SK-N-SH treated with all-trans-retinoic acid at 6 μM for 48 hours (cell line): ENCODE measurements at regions not wholly inside any gene's neighbourhood (a gene's known extent, or its start where the extent isn't known, plus 50 kb on each side); places are given as distances from the start of the nearest gene placed in this dataset.

Experiments used
- ATAC-seq: fragments of 200-7000 bp; cut with Tn5 transposase; 3 replicates; pipeline ENCODE4 v1.9.1; 2020; ENCODE audit warnings: mild to moderate bottlenecking, moderate library complexity
- BACH2 ChIP-seq: fragments of 250-450 bp; sonication (Bioruptor Pico); IDR thresholded peaks from 2 replicates; pipeline ENCODE4 v1.9.0; 2021; ENCODE audit warnings: mild to moderate bottlenecking, borderline replicate concordance
- CSDC2 ChIP-seq: fragments of 250-450 bp; sonication (Bioruptor Pico); IDR thresholded peaks from 2 replicates; pipeline ENCODE4 v1.5.0; 2020; ENCODE audit warnings: mild to moderate bottlenecking, moderate library complexity
- ESRRG ChIP-seq: fragments of 250-450 bp; sonication (Bioruptor Pico); IDR thresholded peaks from 2 replicates; pipeline ENCODE4 v1.6.1; 2021; ENCODE audit warnings: mild to moderate bottlenecking
- GLIS3 ChIP-seq: fragments of 250-450 bp; sonication (Bioruptor Pico); IDR thresholded peaks from 2 replicates; pipeline ENCODE4 v1.5.0; 2020; ENCODE audit warnings: mild to moderate bottlenecking, moderate library complexity
- ISL1 ChIP-seq: fragments of 250-450 bp; sonication (Bioruptor Pico); IDR thresholded peaks from 2 replicates; pipeline ENCODE4 v2.1.2; 2022; ENCODE audit warnings: mild to moderate bottlenecking, moderate library complexity
- OSR1 ChIP-seq: fragments of 250-450 bp; sonication (Bioruptor Pico); IDR thresholded peaks from 2 replicates; pipeline ENCODE4 v1.8.0; 2022; ENCODE audit warnings: moderate library complexity, mild to moderate bottlenecking, inconsistent platforms
- PATZ1 ChIP-seq: fragments of 250-450 bp; sonication (Bioruptor Pico); IDR thresholded peaks from 2 replicates; pipeline ENCODE4 v1.8.0; 2020; ENCODE audit warnings: mild to moderate bottlenecking, moderate library complexity, borderline replicate concordance
- POU6F1 ChIP-seq: fragments of 250-450 bp; sonication (Bioruptor Pico); IDR thresholded peaks from 2 replicates; pipeline ENCODE4 v1.8.0; 2021; ENCODE audit warnings: low read depth, mild to moderate bottlenecking, moderate library complexity, borderline replicate concordance
- PPARA ChIP-seq: fragments of 250-450 bp; sonication (Bioruptor Pico); IDR thresholded peaks from 2 replicates; pipeline ENCODE4 v1.5.0; 2020; ENCODE audit warnings: mild to moderate bottlenecking, borderline replicate concordance
- RARB ChIP-seq: fragments of 250-450 bp; sonication (Bioruptor Pico); IDR thresholded peaks from 2 replicates; pipeline ENCODE4 v1.8.0; 2021; ENCODE audit warnings: mild to moderate bottlenecking, moderate library complexity
- SNAI2 ChIP-seq: fragments of 250-450 bp; sonication (Bioruptor Pico); IDR thresholded peaks from 2 replicates; pipeline ENCODE4 v1.5.0; 2020; ENCODE audit warnings: mild to moderate bottlenecking, moderate library complexity
- TOX ChIP-seq: fragments of 250-450 bp; sonication (Bioruptor Pico); IDR thresholded peaks from 2 replicates; pipeline ENCODE4 v1.8.0; 2021; ENCODE audit warnings: mild to moderate bottlenecking, moderate library complexity, borderline replicate concordance
- ZC3H10 ChIP-seq: fragments of 250-450 bp; sonication (Bioruptor Pico); IDR thresholded peaks from 2 replicates; pipeline ENCODE4 v1.5.1; 2021; ENCODE audit warnings: mild to moderate bottlenecking, moderate library complexity
- ZFP3 ChIP-seq: fragments of 250-450 bp; sonication (Bioruptor Pico); IDR thresholded peaks from 2 replicates; pipeline ENCODE4 v1.5.0; 2020; ENCODE audit warnings: mild to moderate bottlenecking, moderate library complexity
- ZFP30 ChIP-seq: fragments of 450-650 bp; formaldehyde crosslinking; IDR thresholded peaks from 2 replicates; pipeline ENCODE4 v1.5.0; 2022; ENCODE audit warnings: mild to moderate bottlenecking, moderate library complexity
- ZNF565 ChIP-seq: fragments of 450-650 bp; formaldehyde crosslinking; conservative IDR thresholded peaks from 2 replicates; pipeline ENCODE4 v1.5.0; 2020; ENCODE audit warnings: low read depth, mild to moderate bottlenecking, moderate library complexity
- ZNF70 ChIP-seq: fragments of 450-650 bp; formaldehyde crosslinking; IDR thresholded peaks from 2 replicates; pipeline ENCODE4 v1.5.0; 2020; ENCODE audit warnings: mild to moderate bottlenecking, moderate library complexity
- ZNF8 ChIP-seq: fragments of 450-650 bp; formaldehyde crosslinking; IDR thresholded peaks from 2 replicates; pipeline ENCODE4 v1.5.0; 2020; ENCODE audit warnings: mild to moderate bottlenecking, moderate library complexity
- TF ChIP-seq, protein P1 (sequence below): fragments of 250-450 bp; sonication (Bioruptor Pico); IDR thresholded peaks from 2 replicates; pipeline ENCODE4 v1.5.1; 2021; ENCODE audit warnings: mild to moderate bottlenecking, moderate library complexity
- TF ChIP-seq, protein P2 (sequence below): fragments of 250-450 bp; sonication (Bioruptor Pico); IDR thresholded peaks from 2 replicates; pipeline ENCODE4 v1.5.0; 2020; ENCODE audit warnings: mild to moderate bottlenecking, moderate library complexity

DNA sequence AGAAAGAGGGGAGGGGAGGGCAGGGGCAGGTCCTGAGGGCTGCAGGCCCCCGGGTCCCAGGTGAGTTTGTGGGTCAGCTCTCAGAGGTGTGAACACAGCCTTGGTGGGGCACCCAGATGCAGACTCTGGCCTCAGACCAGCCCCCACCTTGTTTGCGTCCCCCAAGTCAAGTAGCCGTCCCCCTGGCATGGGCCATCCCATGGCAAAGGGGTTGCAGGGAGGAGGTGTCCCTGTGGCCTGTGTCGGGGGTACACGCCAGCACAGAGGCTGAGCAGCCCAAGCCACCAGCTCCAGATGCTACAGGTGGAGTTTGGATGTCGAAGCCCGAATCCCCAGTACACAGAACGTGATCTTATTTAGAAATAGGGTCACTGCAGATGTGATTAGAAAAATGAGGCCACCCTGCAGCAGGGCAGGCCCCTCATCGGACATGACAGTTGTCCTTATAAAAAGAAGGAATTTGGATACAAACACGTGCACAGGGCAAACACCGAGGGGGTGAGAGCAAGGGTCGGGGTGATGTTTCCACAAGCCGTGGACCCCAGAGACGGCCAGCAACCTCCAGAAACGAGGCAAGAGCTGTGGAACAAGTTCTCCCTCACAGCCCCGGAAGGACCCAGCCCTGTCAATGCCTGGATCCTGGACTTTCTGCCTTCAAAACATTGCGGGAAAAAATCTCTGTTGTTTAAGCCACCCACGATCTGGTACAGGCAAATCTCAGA lies 141.2 kb upstream of the C14orf180 start:
- ATAC-seq = no peak

GRCh38 chr14:104439625-104440024 lies 139.9 kb upstream of the C14orf180 start:
- no peak for ATAC-seq
- no peak for TF ChIP-seq GLIS3
- no peak for TF ChIP-seq ZFP30
- TF ChIP-seq PATZ1 = no peak
- TF ChIP-seq CSDC2 (CRISPR knock-in tag) = no peak
- no peak for TF ChIP-seq ZNF70 (CRISPR knock-in tag)
- TF ChIP-seq, protein P1, sequence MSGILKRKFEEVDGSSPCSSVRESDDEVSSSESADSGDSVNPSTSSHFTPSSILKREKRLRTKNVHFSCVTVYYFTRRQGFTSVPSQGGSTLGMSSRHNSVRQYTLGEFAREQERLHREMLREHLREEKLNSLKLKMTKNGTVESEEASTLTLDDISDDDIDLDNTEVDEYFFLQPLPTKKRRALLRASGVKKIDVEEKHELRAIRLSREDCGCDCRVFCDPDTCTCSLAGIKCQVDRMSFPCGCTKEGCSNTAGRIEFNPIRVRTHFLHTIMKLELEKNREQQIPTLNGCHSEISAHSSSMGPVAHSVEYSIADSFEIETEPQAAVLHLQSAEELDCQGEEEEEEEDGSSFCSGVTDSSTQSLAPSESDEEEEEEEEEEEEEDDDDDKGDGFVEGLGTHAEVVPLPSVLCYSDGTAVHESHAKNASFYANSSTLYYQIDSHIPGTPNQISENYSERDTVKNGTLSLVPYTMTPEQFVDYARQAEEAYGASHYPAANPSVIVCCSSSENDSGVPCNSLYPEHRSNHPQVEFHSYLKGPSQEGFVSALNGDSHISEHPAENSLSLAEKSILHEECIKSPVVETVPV (CRISPR knock-in tag) = no peak
- TF ChIP-seq RARB (CRISPR knock-in tag) = no peak
- no peak for TF ChIP-seq PPARA (CRISPR knock-in tag)
- TF ChIP-seq POU6F1 (CRISPR knock-in tag) = no peak
- no peak for TF ChIP-seq SNAI2 (CRISPR knock-in tag)
- TF ChIP-seq ESRRG (CRISPR knock-in tag) = no peak

More for the DNA sequence above, 141.2 kb upstream of the C14orf180 start:
- TF ChIP-seq OSR1 (CRISPR knock-in tag) = no peak
- no peak for TF ChIP-seq ZFP30

GRCh38 chr14:104440297-104440956 lies 139.1 kb upstream of the C14orf180 start:
- ATAC-seq = no peak
- TF ChIP-seq TOX (CRISPR knock-in tag) (no peak), ZC3H10 (CRISPR knock-in tag) (no peak), ZNF565 (CRISPR knock-in tag) (no peak), PATZ1 (no peak), ZNF70 (CRISPR knock-in tag) (no peak)

GRCh38 chr14:104441275-104442106 lies 138.1 kb upstream of the C14orf180 start:
- no peak for ATAC-seq
- TF ChIP-seq POU6F1 (CRISPR knock-in tag) (no peak), ZNF8 (CRISPR knock-in tag) (no peak), ZFP3 (CRISPR knock-in tag) (no peak), SNAI2 (CRISPR knock-in tag) (no peak), TOX (CRISPR knock-in tag) (no peak), BACH2 (CRISPR knock-in tag) (no peak), ZFP30 (no peak), PATZ1 (no peak), ZNF70 (CRISPR knock-in tag) (no peak), ISL1 (no peak), ZC3H10 (CRISPR knock-in tag) (no peak), PPARA (CRISPR knock-in tag) (no peak)
- TF ChIP-seq, protein P2, sequence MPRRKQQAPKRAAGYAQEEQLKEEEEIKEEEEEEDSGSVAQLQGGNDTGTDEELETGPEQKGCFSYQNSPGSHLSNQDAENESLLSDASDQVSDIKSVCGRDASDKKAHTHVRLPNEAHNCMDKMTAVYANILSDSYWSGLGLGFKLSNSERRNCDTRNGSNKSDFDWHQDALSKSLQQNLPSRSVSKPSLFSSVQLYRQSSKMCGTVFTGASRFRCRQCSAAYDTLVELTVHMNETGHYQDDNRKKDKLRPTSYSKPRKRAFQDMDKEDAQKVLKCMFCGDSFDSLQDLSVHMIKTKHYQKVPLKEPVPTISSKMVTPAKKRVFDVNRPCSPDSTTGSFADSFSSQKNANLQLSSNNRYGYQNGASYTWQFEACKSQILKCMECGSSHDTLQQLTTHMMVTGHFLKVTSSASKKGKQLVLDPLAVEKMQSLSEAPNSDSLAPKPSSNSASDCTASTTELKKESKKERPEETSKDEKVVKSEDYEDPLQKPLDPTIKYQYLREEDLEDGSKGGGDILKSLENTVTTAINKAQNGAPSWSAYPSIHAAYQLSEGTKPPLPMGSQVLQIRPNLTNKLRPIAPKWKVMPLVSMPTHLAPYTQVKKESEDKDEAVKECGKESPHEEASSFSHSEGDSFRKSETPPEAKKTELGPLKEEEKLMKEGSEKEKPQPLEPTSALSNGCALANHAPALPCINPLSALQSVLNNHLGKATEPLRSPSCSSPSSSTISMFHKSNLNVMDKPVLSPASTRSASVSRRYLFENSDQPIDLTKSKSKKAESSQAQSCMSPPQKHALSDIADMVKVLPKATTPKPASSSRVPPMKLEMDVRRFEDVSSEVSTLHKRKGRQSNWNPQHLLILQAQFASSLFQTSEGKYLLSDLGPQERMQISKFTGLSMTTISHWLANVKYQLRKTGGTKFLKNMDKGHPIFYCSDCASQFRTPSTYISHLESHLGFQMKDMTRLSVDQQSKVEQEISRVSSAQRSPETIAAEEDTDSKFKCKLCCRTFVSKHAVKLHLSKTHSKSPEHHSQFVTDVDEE (CRISPR knock-in tag) = no peak
